ENCODE measurements at regions not wholly inside any gene's neighbourhood (a gene's known extent, or its start where the extent isn't known, plus 50 kb on each side); places are given as distances from the start of the nearest gene placed in this dataset.

GRCh38 chr10:57303566-57303965 lies 942.5 kb upstream of the ZWINT start:
- H3K4me1 ChIP-seq (ENCODE audit: low read depth, poor library complexity, severe bottlenecking): no peaks in the 10 kb centered on the region

GRCh38 chr10:57300718-57301117 lies 939.7 kb upstream of the ZWINT start:
- Histone ChIP-seq H3K4me2 (no peak overlapping the region), H3K4me1 (ENCODE audit: low read depth, poor library complexity, severe bottlenecking) (no peaks in the 10 kb centered on the region), H4K20me1 (ENCODE audit: insufficient read depth) (no peaks in the 10 kb centered on the region), H3K27me3 (ENCODE audit: insufficient read depth, low read depth) (no peaks in the 10 kb centered on the region), H2AFZ (ENCODE audit: low read depth) (no peak overlapping the region), H3K9ac (no peak overlapping the region), H3K79me2 (ENCODE audit: insufficient read depth, low read depth) (no peaks in the 10 kb centered on the region), H3K4me3 (IDR thresholded peaks at IDR 0.05; ENCODE audit: insufficient read depth, low read depth, low read length) (no peak overlapping the region), H3K36me3 (ENCODE audit: insufficient read depth) (no peaks in the 10 kb centered on the region), H3K27ac (no peak overlapping the region)
- TF ChIP-seq CTCF (conservative IDR thresholded peaks at IDR 0.05; ENCODE audit: low read depth, low read length): no peak

More at GRCh38 chr10:57303566-57303965, 942.5 kb upstream of the ZWINT start:
- H3K79me2 ChIP-seq (ENCODE audit: insufficient read depth, low read depth): no peaks in the 10 kb centered on the region
- no peak overlapping the region for H3K4me2 ChIP-seq
- no peaks in the 10 kb centered on the region for H3K36me3 ChIP-seq (ENCODE audit: insufficient read depth)
- no peak overlapping the region for H3K27ac ChIP-seq
- H3K27me3 ChIP-seq (ENCODE audit: insufficient read depth, low read depth): no peaks in the 10 kb centered on the region
- TF ChIP-seq CTCF (conservative IDR thresholded peaks at IDR 0.05; ENCODE audit: low read depth, low read length): no peak
- no peak overlapping the region for H2AFZ ChIP-seq (ENCODE audit: low read depth)
- no peak overlapping the region for H3K9ac ChIP-seq
- H3K4me3 ChIP-seq (IDR thresholded peaks at IDR 0.05; ENCODE audit: insufficient read depth, low read depth, low read length): no peak overlapping the region
- no peaks in the 10 kb centered on the region for H4K20me1 ChIP-seq (ENCODE audit: insufficient read depth)

GRCh38 chr10:57294698-57295097 lies 933.6 kb upstream of the ZWINT start:
- no peaks in the 10 kb centered on the region for H3K27me3 ChIP-seq (ENCODE audit: insufficient read depth, low read depth)
- H3K4me1 ChIP-seq (ENCODE audit: low read depth, poor library complexity, severe bottlenecking): no peaks in the 10 kb centered on the region
- H3K9ac ChIP-seq: no peak overlapping the region
- H3K4me3 ChIP-seq (IDR thresholded peaks at IDR 0.05; ENCODE audit: insufficient read depth, low read depth, low read length): no peak overlapping the region
- no peak for TF ChIP-seq CTCF (conservative IDR thresholded peaks at IDR 0.05; ENCODE audit: low read depth, low read length)
- no peak overlapping the region for H2AFZ ChIP-seq (ENCODE audit: low read depth)
- no peaks in the 10 kb centered on the region for H3K36me3 ChIP-seq (ENCODE audit: insufficient read depth)
- H3K79me2 ChIP-seq (ENCODE audit: insufficient read depth, low read depth): no peaks in the 10 kb centered on the region
- no peaks in the 10 kb centered on the region for H4K20me1 ChIP-seq (ENCODE audit: insufficient read depth)
- no peak overlapping the region for H3K27ac ChIP-seq
- H3K4me2 ChIP-seq: no peak overlapping the region

GRCh38 chr10:57288754-57289153 lies 927.7 kb upstream of the ZWINT start:
- Histone ChIP-seq H2AFZ (ENCODE audit: low read depth) (no peak overlapping the region), H3K36me3 (ENCODE audit: insufficient read depth) (no peaks in the 10 kb centered on the region), H3K27me3 (ENCODE audit: insufficient read depth, low read depth) (no peaks in the 10 kb centered on the region), H3K4me1 (ENCODE audit: low read depth, poor library complexity, severe bottlenecking) (no peaks in the 10 kb centered on the region), H3K27ac (no peak overlapping the region), H3K9ac (no peak overlapping the region), H4K20me1 (ENCODE audit: insufficient read depth) (no peaks in the 10 kb centered on the region), H3K4me2 (no peak overlapping the region), H3K4me3 (IDR thresholded peaks at IDR 0.05; ENCODE audit: insufficient read depth, low read depth, low read length) (no peak overlapping the region), H3K79me2 (ENCODE audit: insufficient read depth, low read depth) (no peaks in the 10 kb centered on the region)
- no peak for TF ChIP-seq CTCF (conservative IDR thresholded peaks at IDR 0.05; ENCODE audit: low read depth, low read length)

Data from KMS-11 (cell line).